ENCODE measurements at regions not wholly inside any gene's neighbourhood (a gene's known extent, or its start where the extent isn't known, plus 50 kb on each side); places are given as distances from the start of the nearest gene placed in this dataset.

DNA sequence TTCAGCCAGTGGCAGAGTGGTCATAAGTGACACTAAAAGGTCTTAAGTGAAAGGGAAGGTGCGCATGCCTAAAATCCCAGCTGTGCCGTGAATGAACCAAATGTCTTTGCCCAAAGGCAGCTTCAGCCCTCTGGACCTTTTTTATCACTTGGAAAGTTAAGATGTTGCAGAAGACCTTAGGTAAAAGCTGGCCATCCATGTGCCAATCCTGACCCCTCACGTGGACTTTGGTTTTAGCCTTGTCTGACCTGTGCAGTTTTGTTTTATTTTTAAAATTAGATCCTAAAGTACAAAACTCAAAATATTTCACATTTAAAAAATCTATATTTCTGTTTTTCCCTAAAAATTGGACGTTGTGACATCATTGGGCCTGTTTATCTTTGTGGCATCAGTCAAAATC, 429.5 kb downstream of the STK39 start:
- peaks cover 0 to 2% (median 0%) of the 10 kb centered on the region in 5 donors for H3K4me1 ChIP-seq (ENCODE audit: control insufficient read depth in 5 of 5, insufficient read depth in 5 of 5, low read length in 5 of 5)
- H3K27ac ChIP-seq (ENCODE audit: low read depth in 1 of 2, low read length in 1 of 2) = no peak overlapping the region
- TF ChIP-seq, protein P1, sequence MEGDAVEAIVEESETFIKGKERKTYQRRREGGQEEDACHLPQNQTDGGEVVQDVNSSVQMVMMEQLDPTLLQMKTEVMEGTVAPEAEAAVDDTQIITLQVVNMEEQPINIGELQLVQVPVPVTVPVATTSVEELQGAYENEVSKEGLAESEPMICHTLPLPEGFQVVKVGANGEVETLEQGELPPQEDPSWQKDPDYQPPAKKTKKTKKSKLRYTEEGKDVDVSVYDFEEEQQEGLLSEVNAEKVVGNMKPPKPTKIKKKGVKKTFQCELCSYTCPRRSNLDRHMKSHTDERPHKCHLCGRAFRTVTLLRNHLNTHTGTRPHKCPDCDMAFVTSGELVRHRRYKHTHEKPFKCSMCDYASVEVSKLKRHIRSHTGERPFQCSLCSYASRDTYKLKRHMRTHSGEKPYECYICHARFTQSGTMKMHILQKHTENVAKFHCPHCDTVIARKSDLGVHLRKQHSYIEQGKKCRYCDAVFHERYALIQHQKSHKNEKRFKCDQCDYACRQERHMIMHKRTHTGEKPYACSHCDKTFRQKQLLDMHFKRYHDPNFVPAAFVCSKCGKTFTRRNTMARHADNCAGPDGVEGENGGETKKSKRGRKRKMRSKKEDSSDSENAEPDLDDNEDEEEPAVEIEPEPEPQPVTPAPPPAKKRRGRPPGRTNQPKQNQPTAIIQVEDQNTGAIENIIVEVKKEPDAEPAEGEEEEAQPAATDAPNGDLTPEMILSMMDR (IDR thresholded peaks at IDR 0.05; ENCODE audit: control extremely low read depth, extremely low read depth) = no peak
- peaks cover 0 to 4% (median under 1%) of the 10 kb centered on the region in 4 donors for H3K9me3 ChIP-seq (ENCODE audit: control insufficient read depth in 4 of 4, insufficient read depth in 3 of 4, low read length in 3 of 4)
- H3K4me3 ChIP-seq = no peak overlapping the region
- DNase-seq = no peak
- H3K36me3 ChIP-seq (ENCODE audit: control insufficient read depth in 4 of 4, insufficient read depth in 4 of 4, low read length in 4 of 4) = no peaks in the 10 kb centered on the region
- no peak for ATAC-seq (ENCODE audit: insufficient read depth, low FRiP score)
- H3K27me3 ChIP-seq (ENCODE audit: control insufficient read depth in 3 of 3, insufficient read depth in 3 of 3, low read length in 2 of 3) = no peaks in the 10 kb centered on the region
- 66 to 92% methylated on average over 4 of the region's 4 CpGs for WGBS, 2 donors
- H3K9ac ChIP-seq (ENCODE audit: insufficient read depth in 1 of 2, low read length in 2 of 2) = no peak overlapping the region

DNA sequence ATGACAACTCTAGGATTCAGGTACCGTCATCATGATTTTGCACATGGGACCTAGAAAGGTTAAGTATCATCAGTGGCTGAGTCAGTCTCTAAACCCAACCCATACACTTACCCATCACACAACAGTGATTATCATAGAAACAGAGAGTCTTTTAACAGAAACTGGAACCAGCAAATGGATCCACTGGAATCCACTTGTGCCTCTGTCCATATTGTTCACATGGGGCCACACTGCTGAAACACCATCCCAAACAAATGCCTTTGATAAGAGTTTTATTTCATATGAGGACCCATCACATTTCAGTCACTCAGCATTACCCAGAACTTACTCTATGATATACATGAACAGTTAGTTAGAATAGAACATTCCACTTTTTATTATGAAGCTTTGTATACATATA, 430.0 kb downstream of the STK39 start:
- TF ChIP-seq, protein P1 (IDR thresholded peaks at IDR 0.05; ENCODE audit: control extremely low read depth, extremely low read depth) = no peak
- no peak overlapping the region for H3K4me3 ChIP-seq

DNA sequence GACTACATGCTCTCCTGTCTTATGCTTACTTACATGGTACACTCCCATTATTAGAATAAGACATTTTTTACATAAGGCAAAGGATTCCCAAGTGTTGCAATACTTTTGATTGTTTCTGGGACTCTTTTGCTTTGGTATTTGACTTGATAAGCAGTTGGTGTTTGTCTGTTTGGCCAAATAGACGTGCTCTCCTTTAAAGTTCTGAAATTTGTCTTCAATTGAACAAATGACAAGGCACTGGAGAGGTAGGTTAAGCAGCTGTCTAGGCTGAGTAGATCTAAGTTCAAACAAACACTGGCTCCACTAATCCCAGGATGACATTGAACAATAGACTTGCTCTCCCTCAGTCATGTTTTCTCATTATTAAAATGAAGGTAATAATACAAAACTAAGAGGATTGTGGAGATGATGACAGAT, 430.5 kb downstream of the STK39 start:
- Histone ChIP-seq H3K9ac (ENCODE audit: insufficient read depth in 1 of 2, low read length in 2 of 2) (no peak overlapping the region), H3K9me3 (ENCODE audit: control insufficient read depth in 4 of 4, insufficient read depth in 3 of 4, low read length in 3 of 4) (peaks cover 0 to 4% (median under 1%) of the 10 kb centered on the region in 4 donors), H3K27ac (ENCODE audit: low read depth in 1 of 2, low read length in 1 of 2) (no peak overlapping the region), H3K4me3 (no peak overlapping the region), H3K36me3 (ENCODE audit: control insufficient read depth in 4 of 4, insufficient read depth in 4 of 4, low read length in 4 of 4) (no peaks in the 10 kb centered on the region), H3K4me1 (ENCODE audit: control insufficient read depth in 5 of 5, insufficient read depth in 5 of 5, low read length in 5 of 5) (peaks cover 0 to 2% (median 0%) of the 10 kb centered on the region in 5 donors), H3K27me3 (ENCODE audit: control insufficient read depth in 3 of 3, insufficient read depth in 3 of 3, low read length in 2 of 3) (no peaks in the 10 kb centered on the region)
- no peak for DNase-seq
- no peak for ATAC-seq (ENCODE audit: insufficient read depth, low FRiP score)
- 36 to 53% methylated on average over 1 of the region's 1 CpG for WGBS, 2 donors
- TF ChIP-seq, protein P1 (IDR thresholded peaks at IDR 0.05; ENCODE audit: control extremely low read depth, extremely low read depth) = no peak

More for the DNA sequence above, 430.0 kb downstream of the STK39 start:
- WGBS, 2 donors = 55 to 95% methylated on average over 1 of the region's 1 CpG
- no peak overlapping the region for H3K9ac ChIP-seq (ENCODE audit: insufficient read depth in 1 of 2, low read length in 2 of 2)
- no peak overlapping the region for H3K27ac ChIP-seq (ENCODE audit: low read depth in 1 of 2, low read length in 1 of 2)
- no peak for DNase-seq
- H3K36me3 ChIP-seq (ENCODE audit: control insufficient read depth in 4 of 4, insufficient read depth in 4 of 4, low read length in 4 of 4) = no peaks in the 10 kb centered on the region
- H3K4me1 ChIP-seq (ENCODE audit: control insufficient read depth in 5 of 5, insufficient read depth in 5 of 5, low read length in 5 of 5) = peaks cover 0 to 2% (median 0%) of the 10 kb centered on the region in 5 donors
- peaks cover 0 to 4% (median under 1%) of the 10 kb centered on the region in 4 donors for H3K9me3 ChIP-seq (ENCODE audit: control insufficient read depth in 4 of 4, insufficient read depth in 3 of 4, low read length in 3 of 4)
- H3K27me3 ChIP-seq (ENCODE audit: control insufficient read depth in 3 of 3, insufficient read depth in 3 of 3, low read length in 2 of 3) = no peaks in the 10 kb centered on the region
- ATAC-seq (ENCODE audit: insufficient read depth, low FRiP score) = no peak
